Suprapubic skin (tissue), 4 donors: ENCODE measurements at regions not wholly inside any gene's neighbourhood (a gene's known extent, or its start where the extent isn't known, plus 50 kb on each side); places are given as distances from the start of the nearest gene placed in this dataset.

Experiments used
- DNase-seq, 2 donors: peaks; one replicate each; pipeline ENCODE4 v3.0.0-alpha.2; 2019; ENCODE audit warnings: low spot score in 2 of 2
- H3K27ac ChIP-seq: fragments of 200-600 bp; sonication (generic); one replicate; pipeline ENCODE4 v1.5.1; 2019
- H3K27me3 ChIP-seq: fragments of 200-600 bp; sonication (generic); one replicate; pipeline ENCODE4 v1.5.1; 2019
- H3K36me3 ChIP-seq: fragments of 200-600 bp; sonication (generic); one replicate; pipeline ENCODE4 v1.5.1; 2019
- H3K4me1 ChIP-seq: fragments of 200-600 bp; sonication (generic); one replicate; pipeline ENCODE4 v1.5.1; 2019
- H3K4me3 ChIP-seq: fragments of 200-600 bp; sonication (generic); one replicate; pipeline ENCODE4 v1.5.1; 2019; ENCODE audit warnings: mild to moderate bottlenecking
- H3K9me3 ChIP-seq: fragments of 200-600 bp; sonication (generic); one replicate; pipeline ENCODE4 v1.5.1; 2019
- CTCF ChIP-seq, 2 donors: fragments of 200-600 bp in 1 of 2; fragments of 450-650 bp in 1 of 2; sonication (generic) in 1 of 2; IDR thresholded peaks; one replicate each; pipeline ENCODE4 v1.5.1; 2016 to 2019; ENCODE audit warnings: antibody characterized with exemption in 2 of 2, mild to moderate bottlenecking in 1 of 2, moderate library complexity in 1 of 2
- EP300 ChIP-seq: sonication (generic); formaldehyde crosslinking; IDR thresholded peaks from one replicate; pipeline ENCODE4 v1.6.1; 2017; ENCODE audit warnings: antibody characterized with exemption
- POLR2A ChIP-seq, 2 donors: fragments of 450-650 bp; IDR thresholded peaks; one replicate each; pipeline ENCODE4 v1.6.1; 2017; ENCODE audit warnings: antibody characterized with exemption in 2 of 2, mild to moderate bottlenecking in 2 of 2, moderate library complexity in 2 of 2
- POLR2AphosphoS5 ChIP-seq, 3 donors: sonication (generic); formaldehyde crosslinking; IDR thresholded peaks; one replicate each; pipeline ENCODE4 v1.6.1; 2017; ENCODE audit warnings: antibody characterized with exemption in 3 of 3
- WGBS: methylation state at CpG from one replicate; pipeline ENCODE4 v1.1.5; 2018; 5-methylcytosine and 5-hydroxymethylcytosine counted together

DNA sequence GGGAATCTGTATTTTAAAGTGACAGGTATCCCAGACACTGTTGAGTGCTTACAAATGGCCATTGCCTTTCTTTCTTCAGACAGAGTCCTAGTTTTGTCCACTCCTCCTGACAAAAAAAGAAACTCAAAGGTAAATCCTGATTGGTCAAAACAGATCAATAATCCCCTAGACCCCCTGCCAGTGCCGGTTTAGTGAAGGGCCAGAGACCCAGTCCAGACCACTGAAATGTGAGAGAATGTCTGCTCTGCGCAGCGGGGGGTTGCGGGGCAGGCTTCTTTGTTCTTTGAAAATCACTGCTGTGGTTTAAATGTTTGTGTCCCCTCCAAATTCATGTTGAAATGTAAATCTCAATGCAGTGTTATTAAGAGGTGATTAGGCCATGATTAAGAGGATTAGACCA is 177.7 kb upstream of the GPR26 start:
- Histone ChIP-seq H3K4me3 (no peak overlapping the region), H3K36me3 (no peaks in the 10 kb centered on the region), H3K9me3 (no peaks in the 10 kb centered on the region), H3K27ac (no peak overlapping the region), H3K27me3 (peaks cover 24% of the 10 kb centered on the region), H3K4me1 (no peaks in the 10 kb centered on the region)
- no peak for TF ChIP-seq POLR2AphosphoS5 (IDR thresholded peaks at IDR 0.05)
- whole genome bisulfite sequencing, result 85% methylated on average over 4 of the region's 4 CpGs
- DNase-seq, result no peak

DNA sequence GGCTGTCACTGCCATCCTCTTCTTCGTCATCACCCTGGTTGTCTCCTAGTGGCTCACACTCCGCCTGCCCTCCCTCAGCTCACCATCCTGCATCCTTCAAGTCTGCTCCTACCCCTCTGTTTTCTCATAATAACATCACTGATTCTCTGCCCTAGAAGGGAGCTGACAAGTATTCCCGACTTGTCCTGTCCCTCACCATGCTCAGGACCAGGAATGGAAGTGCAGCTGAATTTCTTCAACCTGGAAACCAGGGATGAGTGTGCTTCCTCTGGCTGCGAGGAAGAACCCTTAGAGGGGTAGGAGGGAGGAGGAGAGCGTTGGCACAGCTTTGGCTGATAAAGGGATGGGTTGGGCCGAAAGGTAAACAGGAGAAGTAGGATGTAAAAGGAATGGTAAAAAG is 174.8 kb upstream of the GPR26 start:
- Histone ChIP-seq H3K4me3 (no peak overlapping the region), H3K27me3 (peaks cover 25% of the 10 kb centered on the region), H3K4me1 (no peaks in the 10 kb centered on the region), H3K27ac (no peak overlapping the region), H3K9me3 (no peaks in the 10 kb centered on the region), H3K36me3 (no peaks in the 10 kb centered on the region)
- TF ChIP-seq POLR2AphosphoS5 (IDR thresholded peaks at IDR 0.05), result no peak
- no peak for TF ChIP-seq CTCF (IDR thresholded peaks at IDR 0.05)
- TF ChIP-seq POLR2A (IDR thresholded peaks at IDR 0.05), result no peak
- no peak for TF ChIP-seq EP300
- 75% methylated on average over 6 of the region's 6 CpGs for WGBS
- DNase-seq, result no peak

DNA sequence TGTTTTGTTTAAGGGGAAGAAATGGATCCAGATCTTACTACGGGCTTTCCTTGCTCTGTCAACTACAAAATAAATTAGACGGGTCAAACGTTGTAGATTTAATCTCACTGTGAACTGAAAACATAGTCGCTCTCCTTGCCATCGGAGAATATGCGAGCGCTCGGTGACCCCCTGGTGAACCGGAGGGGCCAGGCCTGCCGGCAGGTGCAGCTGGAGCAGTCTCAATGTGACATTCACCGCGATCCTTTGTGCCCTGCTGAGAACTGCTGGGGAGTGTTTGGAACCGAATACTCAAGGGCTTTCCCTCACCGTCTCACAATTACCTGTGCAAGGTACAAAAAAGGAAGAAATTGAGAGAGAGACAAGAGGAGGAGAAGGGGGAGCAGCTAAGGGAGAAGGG is 174.1 kb upstream of the GPR26 start:
- TF ChIP-seq CTCF (IDR thresholded peaks at IDR 0.05) (no peak), POLR2AphosphoS5 (IDR thresholded peaks at IDR 0.05) (no peak), POLR2A (IDR thresholded peaks at IDR 0.05) (no peak), EP300 (no peak)
- H3K36me3 ChIP-seq, result no peaks in the 10 kb centered on the region
- H3K4me1 ChIP-seq, result no peaks in the 10 kb centered on the region
- DNase-seq, result no peak
- peaks cover 22% of the 10 kb centered on the region for H3K27me3 ChIP-seq
- H3K9me3 ChIP-seq, result no peaks in the 10 kb centered on the region
- no peak overlapping the region for H3K4me3 ChIP-seq
- 63% methylated on average over 14 of the region's 14 CpGs for WGBS
- no peak overlapping the region for H3K27ac ChIP-seq

GRCh38 chr10:123494301-123494808 is 171.8 kb upstream of the GPR26 start:
- no peak for DNase-seq
- WGBS, result 100% methylated on average over 2 of the region's 5 CpGs
- Histone ChIP-seq H3K4me1 (no peaks in the 10 kb centered on the region), H3K9me3 (no peaks in the 10 kb centered on the region), H3K27me3 (peaks cover 13% of the 10 kb centered on the region), H3K27ac (no peak overlapping the region), H3K4me3 (no peak overlapping the region), H3K36me3 (no peaks in the 10 kb centered on the region)
- TF ChIP-seq POLR2A (IDR thresholded peaks at IDR 0.05), result no peak
- TF ChIP-seq CTCF (IDR thresholded peaks at IDR 0.05), result no peak
- TF ChIP-seq POLR2AphosphoS5 (IDR thresholded peaks at IDR 0.05), result no peak
- no peak for TF ChIP-seq EP300

GRCh38 chr10:123496375-123496774 is 169.8 kb upstream of the GPR26 start:
- H3K4me1 ChIP-seq, result no peaks in the 10 kb centered on the region
- H3K9me3 ChIP-seq, result no peaks in the 10 kb centered on the region
- no peak for DNase-seq
- no peaks in the 10 kb centered on the region for H3K36me3 ChIP-seq
- WGBS, result 45% methylated on average over 6 of the region's 6 CpGs
- H3K27me3 ChIP-seq, result peaks cover 13% of the 10 kb centered on the region
- H3K4me3 ChIP-seq, result no peak overlapping the region
- H3K27ac ChIP-seq, result no peak overlapping the region
- TF ChIP-seq EP300 (no peak), POLR2A (IDR thresholded peaks at IDR 0.05) (no peak), CTCF (IDR thresholded peaks at IDR 0.05) (no peak), POLR2AphosphoS5 (IDR thresholded peaks at IDR 0.05) (no peak)
